GM12878 (cell line): ENCODE measurements at regions not wholly inside any gene's neighbourhood (a gene's known extent, or its start where the extent isn't known, plus 50 kb on each side); places are given as distances from the start of the nearest gene placed in this dataset.

ENCODE experiments used
- ELK1 ChIP-seq: IDR thresholded peaks from 2 replicates; pipeline ENCODE4 v1.6.1; 2012; ENCODE audit warnings: low read depth, low read length, improper control_type of control experiment
- SRF ChIP-seq, 2 experiments: IDR thresholded peaks; 2 replicates each; pipeline ENCODE4 v1.6.1; 2011; ENCODE audit warnings: low read depth in 2 of 2, low read length in 2 of 2, mild to moderate bottlenecking in 1 of 2, moderate library complexity in 1 of 2
- SUPT20H ChIP-seq: IDR thresholded peaks from 2 replicates; pipeline ENCODE4 v1.6.1; 2011; ENCODE audit warnings: low read depth, mild to moderate bottlenecking, low read length, moderate library complexity, borderline replicate concordance; ENCODE audit not compliant: control insufficient read depth
- ZNF384 ChIP-seq: IDR thresholded peaks from 2 replicates; pipeline ENCODE4 v1.6.1; 2012; ENCODE audit warnings: low read depth, mild to moderate bottlenecking, low read length, improper control_type of control experiment, borderline replicate concordance
- TF ChIP-seq, protein P1 (sequence below): fragments of 450-650 bp; conservative IDR thresholded peaks from 2 replicates; pipeline ENCODE4 v1.6.1; 2017; ENCODE audit warnings: mild to moderate bottlenecking, moderate library complexity
- TF ChIP-seq, protein P2 (sequence below): fragments of 450-650 bp; IDR thresholded peaks from 2 replicates; pipeline ENCODE4 v1.6.1; 2017; ENCODE audit warnings: low read depth, mild to moderate bottlenecking, moderate library complexity
- TF ChIP-seq, protein P3 (sequence below): fragments of 450-650 bp; IDR thresholded peaks from 2 replicates; pipeline ENCODE4 v1.6.1; 2017; ENCODE audit warnings: borderline replicate concordance

GRCh38 chr13:53473397-53473796, 444.8 kb downstream of the OLFM4 start (continued):
- TF ChIP-seq, protein P1, sequence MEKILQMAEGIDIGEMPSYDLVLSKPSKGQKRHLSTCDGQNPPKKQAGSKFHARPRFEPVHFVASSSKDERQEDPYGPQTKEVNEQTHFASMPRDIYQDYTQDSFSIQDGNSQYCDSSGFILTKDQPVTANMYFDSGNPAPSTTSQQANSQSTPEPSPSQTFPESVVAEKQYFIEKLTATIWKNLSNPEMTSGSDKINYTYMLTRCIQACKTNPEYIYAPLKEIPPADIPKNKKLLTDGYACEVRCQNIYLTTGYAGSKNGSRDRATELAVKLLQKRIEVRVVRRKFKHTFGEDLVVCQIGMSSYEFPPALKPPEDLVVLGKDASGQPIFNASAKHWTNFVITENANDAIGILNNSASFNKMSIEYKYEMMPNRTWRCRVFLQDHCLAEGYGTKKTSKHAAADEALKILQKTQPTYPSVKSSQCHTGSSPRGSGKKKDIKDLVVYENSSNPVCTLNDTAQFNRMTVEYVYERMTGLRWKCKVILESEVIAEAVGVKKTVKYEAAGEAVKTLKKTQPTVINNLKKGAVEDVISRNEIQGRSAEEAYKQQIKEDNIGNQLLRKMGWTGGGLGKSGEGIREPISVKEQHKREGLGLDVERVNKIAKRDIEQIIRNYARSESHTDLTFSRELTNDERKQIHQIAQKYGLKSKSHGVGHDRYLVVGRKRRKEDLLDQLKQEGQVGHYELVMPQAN: no peak
- no peak for TF ChIP-seq ZNF384
- no peak for TF ChIP-seq ELK1
- TF ChIP-seq SUPT20H: no peak
- TF ChIP-seq SRF (IDR thresholded peaks at IDR 0.05; ENCODE audit: low read depth in 2 of 2, low read length in 2 of 2): no peak
- TF ChIP-seq, protein P2, sequence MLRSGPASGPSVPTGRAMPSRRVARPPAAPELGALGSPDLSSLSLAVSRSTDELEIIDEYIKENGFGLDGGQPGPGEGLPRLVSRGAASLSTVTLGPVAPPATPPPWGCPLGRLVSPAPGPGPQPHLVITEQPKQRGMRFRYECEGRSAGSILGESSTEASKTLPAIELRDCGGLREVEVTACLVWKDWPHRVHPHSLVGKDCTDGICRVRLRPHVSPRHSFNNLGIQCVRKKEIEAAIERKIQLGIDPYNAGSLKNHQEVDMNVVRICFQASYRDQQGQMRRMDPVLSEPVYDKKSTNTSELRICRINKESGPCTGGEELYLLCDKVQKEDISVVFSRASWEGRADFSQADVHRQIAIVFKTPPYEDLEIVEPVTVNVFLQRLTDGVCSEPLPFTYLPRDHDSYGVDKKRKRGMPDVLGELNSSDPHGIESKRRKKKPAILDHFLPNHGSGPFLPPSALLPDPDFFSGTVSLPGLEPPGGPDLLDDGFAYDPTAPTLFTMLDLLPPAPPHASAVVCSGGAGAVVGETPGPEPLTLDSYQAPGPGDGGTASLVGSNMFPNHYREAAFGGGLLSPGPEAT: no peak
- TF ChIP-seq, protein P3, sequence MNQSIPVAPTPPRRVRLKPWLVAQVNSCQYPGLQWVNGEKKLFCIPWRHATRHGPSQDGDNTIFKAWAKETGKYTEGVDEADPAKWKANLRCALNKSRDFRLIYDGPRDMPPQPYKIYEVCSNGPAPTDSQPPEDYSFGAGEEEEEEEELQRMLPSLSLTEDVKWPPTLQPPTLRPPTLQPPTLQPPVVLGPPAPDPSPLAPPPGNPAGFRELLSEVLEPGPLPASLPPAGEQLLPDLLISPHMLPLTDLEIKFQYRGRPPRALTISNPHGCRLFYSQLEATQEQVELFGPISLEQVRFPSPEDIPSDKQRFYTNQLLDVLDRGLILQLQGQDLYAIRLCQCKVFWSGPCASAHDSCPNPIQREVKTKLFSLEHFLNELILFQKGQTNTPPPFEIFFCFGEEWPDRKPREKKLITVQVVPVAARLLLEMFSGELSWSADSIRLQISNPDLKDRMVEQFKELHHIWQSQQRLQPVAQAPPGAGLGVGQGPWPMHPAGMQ: no peak
